Brain pericyte (primary cell): ENCODE measurements at regions not wholly inside any gene's neighbourhood (a gene's known extent, or its start where the extent isn't known, plus 50 kb on each side); places are given as distances from the start of the nearest gene placed in this dataset.

Experiments used
- DNase-seq: peaks from one replicate; pipeline ENCODE4 v3.0.0-alpha.2; 2012; ENCODE audit warnings: low read depth, low spot score

DNA sequence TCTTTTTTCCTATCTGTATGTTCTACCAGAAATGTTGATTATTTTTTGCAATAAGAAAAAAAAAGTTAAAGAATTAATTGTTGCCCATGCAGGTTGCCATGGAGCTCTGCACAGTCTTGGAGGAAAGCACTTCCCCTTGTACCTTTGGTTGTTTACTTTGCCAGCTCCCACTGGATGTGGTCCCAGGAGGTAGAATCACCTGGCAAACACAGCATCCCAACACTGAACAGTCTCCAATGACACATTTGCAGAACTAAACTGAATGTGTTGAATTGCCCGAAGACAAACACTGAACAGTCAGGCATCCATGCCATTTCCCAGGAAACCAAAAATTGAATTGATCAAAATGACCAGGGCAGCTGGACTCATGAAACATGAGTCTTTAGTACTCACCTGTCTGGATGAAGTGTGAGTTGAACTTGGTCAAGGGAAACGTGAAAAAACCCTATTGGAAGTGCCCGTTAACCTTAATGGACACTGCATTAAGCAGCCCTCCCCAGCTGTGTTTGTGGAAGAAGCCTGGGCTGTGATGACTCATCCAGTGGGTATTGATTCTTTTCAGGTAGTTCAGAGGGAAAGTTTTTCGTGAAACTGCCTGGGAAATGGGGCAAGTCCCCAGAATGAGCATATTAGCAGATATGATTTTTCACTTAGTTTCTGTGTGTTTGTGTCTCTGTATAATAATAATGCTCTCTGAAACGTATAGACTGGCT lies 284.7 kb upstream of the STT3B start:
- no peak for DNase-seq

DNA sequence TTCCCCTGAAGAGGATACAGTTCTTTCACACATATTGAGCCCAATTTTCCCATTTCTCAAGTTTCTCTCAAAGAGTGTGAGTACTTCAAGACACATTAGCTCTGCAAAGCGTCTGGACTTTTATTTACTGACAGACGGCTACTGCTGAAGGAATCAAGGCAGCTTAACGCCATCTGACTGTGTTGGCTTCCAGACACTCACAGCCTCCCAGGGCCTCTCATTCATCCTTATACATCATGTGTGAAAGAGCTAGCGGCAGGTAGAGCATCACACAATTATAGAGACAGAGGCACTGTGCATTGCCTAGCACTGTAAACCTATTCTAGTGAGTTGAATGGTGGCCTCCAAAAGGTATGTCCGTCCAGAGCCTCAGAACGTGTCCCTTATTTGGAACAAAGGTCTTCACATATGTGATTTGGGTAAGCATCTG lies 284.1 kb upstream of the STT3B start:
- DNase-seq = no peak

DNA sequence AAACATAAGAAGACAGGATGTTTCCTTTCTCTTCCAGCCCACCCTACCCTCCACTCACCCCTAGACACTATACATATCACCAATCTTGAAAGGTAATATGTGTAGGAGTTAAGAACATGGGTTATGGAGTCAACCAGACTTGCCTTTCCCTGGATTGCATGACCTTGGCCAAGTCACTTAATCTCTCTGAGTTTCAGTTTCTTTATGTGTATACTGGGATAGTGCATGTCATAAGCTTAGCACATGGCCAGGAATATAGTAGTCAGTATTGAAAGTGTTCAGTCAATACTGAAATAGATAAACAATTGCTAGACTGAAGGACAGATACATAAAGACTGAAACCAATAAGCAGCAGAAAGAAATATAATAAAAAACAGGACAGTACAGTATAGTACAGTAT lies 283.2 kb upstream of the STT3B start:
- no peak for DNase-seq

DNA sequence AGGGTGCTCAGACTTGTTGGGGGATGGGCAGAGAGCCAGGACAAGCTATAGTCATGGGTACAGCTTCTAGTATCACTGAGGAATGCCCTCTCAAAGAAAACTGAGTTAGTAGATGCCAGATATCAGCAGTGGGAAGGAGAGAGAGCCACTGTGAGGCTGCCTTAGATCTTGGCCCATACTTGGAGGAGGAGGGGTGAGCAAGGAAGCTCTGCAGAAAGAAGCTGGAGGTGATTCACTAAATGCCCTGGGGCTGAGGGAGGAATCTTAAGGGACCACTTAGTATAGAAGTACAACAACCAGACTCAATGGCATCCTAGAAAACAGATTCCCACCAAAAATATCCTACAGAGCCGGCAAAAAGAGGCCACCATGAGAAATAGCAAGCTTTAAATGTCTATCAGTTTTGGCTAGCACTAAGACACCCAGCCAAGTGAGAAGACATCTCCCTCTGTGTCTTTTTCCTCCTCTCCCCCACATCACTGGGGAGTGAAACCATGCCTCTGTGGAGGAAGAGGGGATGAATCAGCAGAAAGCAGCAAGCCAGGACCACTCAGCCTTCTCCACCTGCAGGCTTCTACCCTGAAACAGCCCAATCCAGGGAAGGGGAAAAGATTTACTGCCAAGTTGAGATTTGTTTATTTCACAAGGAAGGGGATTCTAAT lies 282.5 kb upstream of the STT3B start:
- DNase-seq = no peak

DNA sequence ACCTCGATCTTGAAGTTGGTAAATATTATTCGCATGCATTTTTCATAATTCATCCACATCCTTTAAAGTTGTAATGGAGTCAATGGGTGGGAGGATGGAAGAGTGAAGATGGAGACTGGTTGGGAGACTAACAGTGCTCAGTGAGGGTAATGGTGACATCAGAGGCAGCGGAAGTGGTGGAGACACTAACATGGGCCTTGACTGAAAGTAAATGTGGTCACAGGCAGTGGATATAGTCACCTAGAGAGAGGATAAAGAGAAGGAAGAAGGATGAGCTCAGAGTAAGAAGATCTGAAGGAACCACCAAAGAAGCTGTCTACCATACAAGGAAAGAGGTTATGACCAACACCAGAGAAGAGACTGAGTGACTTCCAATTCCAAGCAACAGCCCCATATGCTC lies 281.6 kb upstream of the STT3B start:
- DNase-seq = no peak

DNA sequence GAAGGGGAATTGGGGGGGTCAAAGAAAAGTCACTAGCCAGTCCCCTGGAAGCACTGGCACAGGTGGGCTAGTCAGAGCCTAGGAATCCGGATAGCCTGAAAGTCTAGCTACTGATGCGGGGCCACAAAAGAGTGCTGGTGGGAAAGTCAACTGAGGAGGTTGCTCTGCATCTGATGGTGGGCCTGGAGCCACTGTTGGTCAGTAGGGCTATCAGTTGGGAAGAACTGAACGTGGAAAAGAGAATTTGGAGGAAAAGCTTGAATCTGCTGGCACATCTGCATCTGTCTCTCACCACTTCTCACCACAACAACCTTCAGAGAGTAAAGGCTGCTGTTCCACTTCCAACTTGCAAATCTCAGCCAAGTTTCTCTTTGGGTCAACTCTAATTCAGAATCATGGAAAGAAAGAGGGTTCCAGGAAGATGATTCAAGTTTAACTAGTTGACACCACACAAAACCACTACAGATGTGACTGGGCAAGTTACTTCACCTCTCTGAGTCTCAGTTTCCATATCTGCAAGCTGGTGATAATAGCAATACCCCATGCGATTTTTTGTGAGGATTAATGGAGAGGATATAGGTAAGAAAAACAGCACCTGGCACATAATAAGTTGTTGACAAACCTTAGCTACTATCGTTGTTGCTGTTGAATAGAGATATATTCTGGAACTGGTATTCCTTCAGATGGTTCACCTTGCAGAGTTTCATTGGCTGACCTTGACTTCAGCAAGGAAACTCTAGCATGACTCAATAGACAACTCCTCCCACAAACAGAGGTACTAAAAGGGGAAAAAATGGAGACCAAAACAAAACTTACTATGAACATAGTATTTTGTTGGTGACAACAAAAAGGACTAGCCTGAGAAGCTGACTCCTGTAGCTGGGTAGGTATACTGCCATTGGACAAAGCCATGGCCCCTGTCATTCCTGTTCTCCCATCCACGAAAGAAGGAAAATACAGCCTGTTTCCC lies 280.2 kb upstream of the STT3B start:
- no peak for DNase-seq

DNA sequence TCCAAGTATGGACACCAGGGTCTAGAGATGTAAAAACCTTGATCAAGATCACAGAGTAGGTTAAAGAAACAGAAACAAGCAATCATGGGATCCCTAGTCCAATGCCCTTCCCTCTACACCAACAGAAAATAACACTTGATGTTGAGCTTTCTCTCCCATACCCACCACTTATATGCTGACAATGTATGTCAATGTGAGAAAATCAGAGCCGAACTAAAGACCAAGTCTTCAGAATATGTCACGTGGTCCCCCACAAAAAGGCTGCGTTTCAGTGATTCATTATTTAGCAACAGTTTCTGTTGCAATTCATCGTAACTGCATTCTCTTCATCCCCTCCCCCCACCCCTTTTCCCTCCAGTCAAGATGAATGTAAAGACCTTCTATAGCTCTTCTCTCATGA lies 278.9 kb upstream of the STT3B start:
- DNase-seq = no peak

DNA sequence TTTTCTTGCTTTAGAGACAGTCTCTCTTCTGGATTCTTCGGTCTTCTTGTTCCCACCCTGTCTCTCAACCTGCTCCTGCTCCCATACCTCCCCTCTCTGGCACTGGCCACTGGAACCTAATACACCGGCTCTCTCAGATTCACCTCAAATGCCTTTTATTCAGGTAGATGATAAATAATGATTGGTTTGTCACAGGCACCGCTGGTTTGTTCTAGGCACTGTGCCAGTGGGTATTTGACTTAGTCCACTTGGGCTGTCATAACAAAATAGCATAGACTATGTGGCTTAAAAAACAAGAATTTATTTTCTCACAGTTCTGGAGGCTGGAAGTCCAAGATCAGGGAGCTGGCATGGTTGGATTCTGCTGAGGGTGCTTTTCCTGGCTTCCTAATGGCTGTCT lies 278.2 kb upstream of the STT3B start:
- DNase-seq = no peak

DNA sequence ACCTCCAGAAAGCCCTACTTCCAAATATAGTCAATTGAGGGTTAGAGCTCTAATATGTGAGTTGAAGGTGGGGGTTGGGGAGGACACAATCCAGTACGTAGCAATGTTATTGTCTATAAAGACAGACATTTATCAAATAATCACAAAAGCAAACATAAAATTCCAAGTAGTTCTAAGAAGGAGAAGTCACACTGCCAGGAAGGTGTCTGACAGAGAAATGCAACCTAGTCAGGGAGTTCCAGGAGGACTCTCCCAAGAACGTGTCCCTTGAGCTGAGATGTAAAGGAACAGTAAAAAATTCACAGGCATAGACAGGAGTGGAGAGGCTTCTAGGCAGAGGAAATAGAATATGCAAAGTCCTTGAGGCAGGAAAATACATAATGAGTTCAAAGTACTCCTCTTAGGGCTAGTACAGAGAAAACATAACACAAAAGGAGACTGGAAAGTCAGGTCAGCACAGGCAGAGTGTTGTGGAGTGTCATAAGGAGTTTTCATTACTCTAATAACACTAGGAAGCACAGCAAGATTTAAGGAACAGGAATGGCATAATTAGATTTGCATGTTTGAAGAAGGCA lies 277.6 kb upstream of the STT3B start:
- no peak for DNase-seq

DNA sequence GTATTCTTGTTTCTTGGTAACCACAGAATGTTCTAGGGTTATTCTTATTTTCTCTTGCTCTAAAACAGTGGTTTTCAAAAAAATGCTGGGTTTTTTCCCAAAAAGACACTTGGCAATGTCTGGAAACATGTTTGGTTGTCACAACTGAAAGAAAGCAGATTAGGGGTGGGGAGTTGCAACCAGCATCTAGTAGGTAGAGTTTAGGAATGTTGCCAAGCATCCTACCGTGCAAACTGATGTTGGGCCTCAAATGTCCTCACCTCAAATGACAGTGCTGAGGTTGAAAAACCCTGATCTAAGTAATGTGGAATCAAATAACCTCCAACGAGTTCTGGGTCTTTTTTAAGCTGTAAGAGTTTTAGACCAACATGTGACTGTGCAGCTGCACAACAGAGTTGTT lies 270.5 kb upstream of the STT3B start:
- DNase-seq = no peak

DNA sequence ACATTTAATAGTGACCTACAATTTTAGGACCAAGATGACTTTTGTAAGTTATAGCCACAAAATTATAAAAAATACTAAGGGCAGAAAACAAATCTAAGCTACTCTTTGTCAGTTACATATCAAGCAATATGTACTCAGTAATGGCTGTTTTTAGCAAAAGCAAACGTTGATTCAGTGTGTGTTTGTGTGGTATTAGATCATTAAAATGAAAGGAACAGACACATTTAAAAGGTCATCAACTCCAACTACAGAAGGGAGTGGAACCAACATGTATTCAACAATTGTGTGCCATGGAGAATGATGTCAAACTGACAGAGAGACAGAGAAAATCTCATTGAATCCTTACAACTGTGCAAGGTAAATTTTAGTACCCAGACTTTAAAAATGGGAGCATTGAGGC lies 268.8 kb upstream of the STT3B start:
- DNase-seq = no peak

DNA sequence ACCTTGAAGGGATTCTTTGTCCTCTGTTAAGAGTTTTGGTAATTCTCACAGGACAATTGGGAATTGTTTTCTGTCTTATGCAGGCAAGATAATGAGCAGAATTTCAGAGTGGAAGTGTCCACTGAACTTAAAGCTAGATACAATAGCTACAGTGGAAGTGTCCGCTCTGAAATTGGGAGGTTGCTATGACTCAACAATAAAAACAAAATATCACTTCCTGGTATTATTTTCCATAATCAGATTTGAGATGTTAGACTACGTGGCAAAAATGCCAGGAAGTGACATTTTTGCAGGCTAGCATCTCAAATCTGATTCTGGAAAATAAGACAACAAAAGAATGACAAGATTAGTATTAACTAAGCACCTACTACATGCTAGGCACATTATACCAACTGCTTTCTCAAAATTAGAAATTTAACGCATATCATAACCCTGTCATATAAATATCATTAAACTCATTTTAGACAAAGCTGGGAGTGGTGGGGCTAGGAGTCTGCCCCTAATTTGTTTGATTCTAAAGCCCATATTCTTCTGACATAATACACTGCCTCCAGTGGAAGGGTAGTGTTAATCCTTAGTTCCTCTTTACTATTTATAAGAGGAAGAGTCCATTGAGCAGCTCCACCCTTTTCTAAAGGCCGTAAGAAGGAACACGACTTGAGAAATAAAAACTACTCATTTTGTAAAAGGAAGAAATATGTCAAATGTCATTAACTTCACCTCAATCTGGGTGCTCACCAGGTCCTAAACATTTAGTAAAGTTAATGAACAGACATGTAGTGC lies 266.9 kb upstream of the STT3B start:
- DNase-seq = no peak

DNA sequence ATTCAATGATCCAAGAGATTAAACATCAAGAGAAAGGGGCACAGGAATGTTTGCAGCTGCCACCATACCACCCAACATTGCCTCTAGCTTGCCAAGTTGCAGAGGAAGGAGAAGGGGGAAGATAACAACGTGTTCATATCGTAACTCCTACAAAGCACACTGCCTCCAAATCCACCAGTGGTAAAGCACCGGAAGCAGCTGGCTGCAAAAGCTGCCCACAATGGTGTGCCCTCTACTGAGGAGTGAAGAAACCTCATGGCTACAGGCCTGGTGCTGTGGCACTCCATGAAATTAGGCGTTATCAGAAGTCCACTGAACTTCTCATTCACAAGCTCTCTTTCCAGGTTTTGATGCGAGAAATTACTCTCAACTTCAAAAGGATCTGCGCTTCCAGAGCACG lies 263.9 kb upstream of the STT3B start:
- DNase-seq = no peak

DNA sequence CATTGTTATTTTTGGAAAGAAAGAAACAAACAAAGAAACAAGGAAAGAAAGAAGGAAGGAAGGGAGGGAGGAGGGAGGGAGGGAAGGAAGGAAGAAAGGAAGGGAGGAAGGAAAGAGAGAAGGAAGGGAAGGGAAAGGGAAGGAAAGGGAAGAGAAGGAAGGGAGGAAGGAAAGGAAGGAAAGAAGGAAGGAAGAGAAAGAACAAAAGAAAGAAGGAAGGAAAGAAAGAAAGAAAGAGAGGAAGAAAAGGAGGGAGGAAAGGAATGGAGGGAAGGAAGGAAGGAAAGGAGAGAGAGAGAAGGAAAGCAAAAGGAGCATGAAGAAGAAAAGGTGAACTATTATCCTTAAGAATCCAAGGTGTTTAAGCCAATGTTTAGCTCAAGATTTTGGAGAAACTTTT lies 262.7 kb upstream of the STT3B start:
- no peak for DNase-seq

DNA sequence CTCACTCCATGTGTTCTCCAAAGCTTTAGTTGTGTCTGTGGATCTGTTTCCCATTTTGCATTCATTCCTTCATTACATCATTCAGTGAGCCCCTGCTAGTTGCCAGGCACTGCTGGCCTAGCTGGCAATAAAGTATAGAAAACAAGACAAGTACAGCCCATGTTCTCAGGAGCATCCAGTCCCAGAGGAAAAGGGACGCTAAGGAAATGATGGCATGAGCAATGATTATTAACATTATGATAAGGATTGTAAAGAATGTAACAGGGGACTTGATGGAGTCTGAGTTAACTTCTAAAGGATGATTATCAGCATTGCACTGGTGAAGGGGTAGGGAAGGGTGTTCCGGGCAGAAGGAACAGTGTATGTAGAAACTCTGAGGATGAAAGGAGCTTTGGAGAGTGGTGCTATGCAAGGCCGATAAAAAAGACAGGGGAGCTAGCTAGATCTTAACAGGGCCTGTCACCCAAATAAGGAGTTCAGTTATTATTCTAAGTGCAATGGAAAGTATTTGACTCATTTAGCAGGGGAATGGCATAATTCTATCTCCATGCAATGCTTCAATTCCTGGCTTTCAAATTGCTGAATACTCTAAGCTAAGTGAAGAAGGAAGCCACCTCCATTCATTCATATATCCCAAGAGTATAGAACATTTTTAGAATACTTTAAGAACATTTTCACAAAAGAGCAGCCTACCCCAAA lies 258.2 kb upstream of the STT3B start:
- DNase-seq = no peak

DNA sequence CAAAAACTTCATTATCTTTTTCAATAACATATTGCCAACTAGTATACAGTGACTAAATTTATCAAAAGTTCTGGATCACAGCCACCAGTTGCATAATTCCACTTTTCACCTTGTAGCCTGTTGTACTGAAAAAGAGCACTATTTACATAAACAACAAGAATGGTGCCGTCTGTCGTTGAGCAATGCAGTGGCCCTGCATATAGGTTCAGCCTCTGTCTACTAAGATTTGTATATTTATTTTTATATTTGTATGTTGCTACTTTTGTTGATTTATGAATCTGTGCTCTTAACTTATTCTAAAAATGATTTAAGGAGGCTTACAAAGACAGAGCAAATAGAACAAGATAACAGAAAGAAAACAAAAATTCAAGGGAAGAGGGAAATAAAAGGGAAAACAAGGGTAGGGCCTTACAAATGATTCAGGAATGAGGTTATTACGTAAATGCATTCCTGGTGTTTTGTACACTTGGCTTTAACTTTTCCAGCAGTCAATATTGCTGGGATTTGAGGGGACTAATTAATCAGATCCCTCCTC lies 257.6 kb upstream of the STT3B start:
- DNase-seq = no peak

DNA sequence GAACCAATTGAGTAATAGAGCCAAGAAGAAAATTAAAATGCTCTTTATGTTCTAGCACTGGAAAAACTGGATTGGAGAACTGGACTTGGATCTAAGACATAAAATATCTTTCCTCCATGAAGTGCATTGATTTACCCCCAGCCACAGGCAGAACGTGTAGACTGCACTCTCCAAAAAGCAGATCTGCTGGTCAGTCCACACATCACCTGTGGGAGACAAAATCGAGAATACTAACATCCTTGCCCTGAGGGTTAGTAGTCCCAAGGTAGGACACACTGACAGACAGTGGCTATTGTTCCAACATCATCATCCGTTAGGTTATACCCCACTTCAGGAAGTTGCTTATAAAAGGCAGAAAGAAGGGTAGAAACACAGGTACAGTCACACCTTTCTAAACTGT lies 257.1 kb upstream of the STT3B start:
- DNase-seq = no peak

DNA sequence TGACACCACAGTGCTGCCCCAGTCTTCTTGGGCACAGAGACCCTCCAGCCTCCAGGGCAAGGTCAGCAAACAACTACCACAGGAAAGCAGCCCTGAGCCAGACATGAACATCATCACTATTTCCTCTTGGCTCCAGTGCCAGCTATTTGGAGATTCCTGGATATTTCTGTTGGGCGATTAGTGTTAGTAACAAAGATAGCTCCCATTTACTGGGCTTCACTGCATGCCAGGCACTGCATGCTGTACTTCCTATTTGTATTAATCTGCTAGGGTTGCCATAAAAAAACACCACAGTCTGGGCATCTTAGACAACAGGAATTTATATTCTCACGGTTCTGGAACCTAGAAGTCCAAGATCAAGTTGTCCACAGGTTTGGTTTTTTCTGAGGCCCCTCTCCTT lies 255.1 kb upstream of the STT3B start:
- no peak for DNase-seq

DNA sequence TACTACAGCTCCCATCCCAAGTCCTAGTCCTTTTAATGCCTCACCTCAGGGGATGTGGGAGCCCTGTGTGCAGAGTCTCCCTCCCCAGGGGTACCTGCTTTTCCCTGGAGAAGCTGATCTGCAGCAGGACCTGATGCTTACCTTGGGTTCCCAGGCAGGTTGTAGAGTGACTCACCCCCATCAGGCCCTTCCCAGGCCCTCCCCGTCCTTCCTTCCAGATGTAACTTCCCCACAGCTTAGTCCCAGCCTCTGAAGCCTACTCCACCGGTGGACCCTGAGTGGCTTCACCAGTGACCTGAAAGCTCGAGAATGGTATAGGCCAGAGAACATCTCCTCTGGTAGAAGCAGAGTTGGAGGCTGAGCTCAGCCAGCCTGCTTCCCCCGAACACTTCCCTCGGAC lies 254.2 kb upstream of the STT3B start:
- DNase-seq = no peak

DNA sequence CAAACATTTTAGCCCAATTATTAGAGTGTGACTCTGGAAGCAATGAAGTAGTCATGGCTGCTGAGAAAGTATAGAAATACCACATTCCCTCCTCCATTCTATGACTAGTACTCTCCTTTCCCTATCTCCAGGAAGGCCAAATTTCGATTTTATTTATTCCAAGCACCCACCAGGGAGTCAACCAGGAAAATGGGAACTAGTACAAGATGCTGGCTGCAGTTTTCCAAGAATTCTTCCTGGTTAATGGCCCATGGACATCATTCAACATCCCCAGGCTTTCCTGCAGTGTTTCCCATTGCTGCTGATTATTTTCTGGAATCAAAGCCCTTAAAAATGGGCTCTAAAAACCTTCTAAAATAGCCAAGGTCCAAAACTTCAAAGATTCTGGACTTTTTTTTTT lies 247.9 kb upstream of the STT3B start:
- DNase-seq = no peak
